Left ventricle myocardium inferior (tissue), 1 donor: ENCODE measurements at regions not wholly inside any gene's neighbourhood (a gene's known extent, or its start where the extent isn't known, plus 50 kb on each side); places are given as distances from the start of the nearest gene placed in this dataset.

Experiments used
- DNase-seq: peaks from one replicate; pipeline ENCODE4 v3.0.0-alpha.2; 2020
- H3K27ac ChIP-seq: fragments of 200-600 bp; replicated peaks from 2 replicates; pipeline ENCODE4 v1.8.0; 2021
- H3K27me3 ChIP-seq: fragments of 200-600 bp; 2 replicates; pipeline ENCODE4 v1.8.0; 2021; ENCODE audit warnings: low read depth
- H3K36me3 ChIP-seq: fragments of 200-600 bp; 2 replicates; pipeline ENCODE4 v1.8.0; 2021
- H3K4me1 ChIP-seq: fragments of 200-600 bp; 2 replicates; pipeline ENCODE4 v1.8.0; 2021
- H3K4me3 ChIP-seq: fragments of 200-600 bp; 2 replicates; pipeline ENCODE4 v1.8.0; 2021; ENCODE audit warnings: mild to moderate bottlenecking, moderate library complexity
- H3K9me3 ChIP-seq: fragments of 200-600 bp; replicated peaks from 2 replicates; pipeline ENCODE4 v1.8.0; 2021
- intact Hi-C: fragments of 100-400 bp; cut with micrococcal nuclease; formaldehyde crosslinking; loops from one replicate; pipeline ENCODE4 v1.11.0; 2022
- TF ChIP-seq, protein P1 (sequence below): fragments of 200-600 bp; IDR thresholded peaks from 2 replicates; pipeline ENCODE4 v1.8.0; 2021; ENCODE audit warnings: antibody characterized with exemption, mild to moderate bottlenecking, borderline replicate concordance
- donor health status: DM: no; HTN: yes; CAD: no; lungs with severe emphysema.

DNA sequence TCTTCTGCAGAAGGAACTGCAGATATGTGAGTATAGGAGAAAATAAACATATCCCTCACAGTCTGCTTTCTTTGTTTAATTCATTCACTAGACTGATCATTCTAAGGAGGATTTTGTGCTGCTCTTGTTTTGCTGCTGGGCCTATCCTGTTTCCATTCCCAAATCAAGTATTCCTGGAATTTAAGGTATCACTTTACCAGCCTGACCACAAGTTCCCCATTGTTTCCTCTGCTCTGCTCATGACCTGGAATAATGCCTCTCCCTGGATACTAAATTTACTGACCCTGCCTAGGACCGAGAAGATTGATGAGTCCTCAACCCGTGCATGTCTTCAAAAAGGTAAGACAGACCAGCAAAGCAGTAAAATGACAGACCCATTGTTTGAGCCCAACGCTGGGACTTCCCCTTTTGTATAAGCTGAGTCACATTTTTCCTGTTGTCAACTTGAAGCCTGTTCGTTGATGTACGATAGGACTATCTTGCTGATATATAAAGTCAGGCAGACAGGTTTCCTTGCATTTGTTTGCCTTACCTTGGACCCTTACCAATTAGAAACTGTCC is 85.5 kb upstream of the TET2 start:
- H3K27ac ChIP-seq: peak overlapping the region; percentile 36
- peaks cover 9% of the 10 kb centered on the region for H3K4me1 ChIP-seq
- no peak overlapping the region for H3K4me3 ChIP-seq
- no peaks in the 10 kb centered on the region for H3K9me3 ChIP-seq
- TF ChIP-seq, protein P1, sequence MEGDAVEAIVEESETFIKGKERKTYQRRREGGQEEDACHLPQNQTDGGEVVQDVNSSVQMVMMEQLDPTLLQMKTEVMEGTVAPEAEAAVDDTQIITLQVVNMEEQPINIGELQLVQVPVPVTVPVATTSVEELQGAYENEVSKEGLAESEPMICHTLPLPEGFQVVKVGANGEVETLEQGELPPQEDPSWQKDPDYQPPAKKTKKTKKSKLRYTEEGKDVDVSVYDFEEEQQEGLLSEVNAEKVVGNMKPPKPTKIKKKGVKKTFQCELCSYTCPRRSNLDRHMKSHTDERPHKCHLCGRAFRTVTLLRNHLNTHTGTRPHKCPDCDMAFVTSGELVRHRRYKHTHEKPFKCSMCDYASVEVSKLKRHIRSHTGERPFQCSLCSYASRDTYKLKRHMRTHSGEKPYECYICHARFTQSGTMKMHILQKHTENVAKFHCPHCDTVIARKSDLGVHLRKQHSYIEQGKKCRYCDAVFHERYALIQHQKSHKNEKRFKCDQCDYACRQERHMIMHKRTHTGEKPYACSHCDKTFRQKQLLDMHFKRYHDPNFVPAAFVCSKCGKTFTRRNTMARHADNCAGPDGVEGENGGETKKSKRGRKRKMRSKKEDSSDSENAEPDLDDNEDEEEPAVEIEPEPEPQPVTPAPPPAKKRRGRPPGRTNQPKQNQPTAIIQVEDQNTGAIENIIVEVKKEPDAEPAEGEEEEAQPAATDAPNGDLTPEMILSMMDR: no peak
- no peak for DNase-seq
- no peaks in the 10 kb centered on the region for H3K36me3 ChIP-seq
- no peaks in the 10 kb centered on the region for H3K27me3 ChIP-seq
- intact Hi-C loops: no loop called here

DNA sequence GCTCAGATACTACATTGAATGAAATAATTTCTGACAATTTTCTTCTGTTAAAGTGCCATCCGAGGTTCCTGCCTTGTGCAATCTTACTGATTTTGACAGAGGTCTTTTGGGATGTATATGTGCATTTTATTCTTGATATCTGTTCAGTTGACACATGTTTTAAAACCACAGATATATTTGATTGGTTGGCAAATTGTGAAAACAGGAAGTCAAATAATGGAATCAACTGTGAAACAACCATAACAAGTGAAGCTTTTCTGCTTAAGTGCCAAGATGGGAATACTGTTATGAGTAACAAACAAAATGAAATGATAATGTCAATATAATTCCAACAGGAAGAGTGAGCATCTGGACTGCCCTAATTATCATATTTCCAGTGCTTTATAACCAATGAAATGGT is 84.9 kb upstream of the TET2 start:
- intact Hi-C loops: no loop called here
- Histone ChIP-seq H3K9me3 (no peaks in the 10 kb centered on the region), H3K36me3 (no peaks in the 10 kb centered on the region), H3K4me1 (peaks cover 9% of the 10 kb centered on the region), H3K4me3 (no peak overlapping the region), H3K27ac (peak overlapping the region; percentile 36), H3K27me3 (no peaks in the 10 kb centered on the region)
- no peak for DNase-seq
- TF ChIP-seq, protein P1: no peak

DNA sequence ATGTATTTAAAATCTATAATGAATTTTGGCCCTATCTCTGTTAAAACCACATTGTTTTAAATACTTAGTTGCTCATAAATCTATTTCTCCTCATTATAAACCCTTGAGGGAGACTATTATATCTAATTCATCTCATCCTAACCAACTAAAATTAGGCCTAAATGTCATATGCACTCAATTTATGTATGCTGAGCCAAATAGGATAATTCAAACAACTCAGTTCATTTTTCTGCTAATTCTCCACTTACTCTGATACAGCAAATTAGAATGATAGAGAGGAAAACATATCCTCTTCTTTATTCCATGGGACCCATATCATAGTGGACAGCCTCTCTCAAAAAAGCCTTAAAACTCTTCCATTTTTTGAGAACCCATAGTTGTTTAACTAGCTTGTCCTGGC is 80.3 kb upstream of the TET2 start:
- DNase-seq: no peak
- Histone ChIP-seq H3K9me3 (no peaks in the 10 kb centered on the region), H3K36me3 (no peaks in the 10 kb centered on the region), H3K27ac (no peak overlapping the region), H3K4me3 (no peak overlapping the region), H3K27me3 (no peaks in the 10 kb centered on the region), H3K4me1 (peaks cover 4% of the 10 kb centered on the region)
- TF ChIP-seq, protein P1: no peak
- intact Hi-C loops: no loop called here

DNA sequence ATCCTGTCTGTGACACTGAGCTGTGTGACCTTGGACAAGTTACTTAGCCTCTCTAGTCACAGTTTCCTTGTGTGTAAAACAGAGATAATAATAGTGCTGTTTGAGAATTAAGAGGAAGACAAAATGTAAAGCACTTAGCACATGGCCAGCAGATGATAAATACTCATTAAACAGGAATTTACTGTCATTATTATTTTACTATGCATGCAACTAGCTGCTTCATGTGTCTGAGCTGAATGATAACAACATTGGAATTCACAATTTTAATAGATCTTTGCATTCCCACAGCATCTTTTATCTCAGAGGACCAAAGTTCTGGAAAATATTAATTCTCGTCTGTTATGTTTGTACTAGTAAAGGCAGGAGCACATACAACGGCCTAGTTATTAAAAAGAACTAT is 79.2 kb upstream of the TET2 start:
- no peak for DNase-seq
- Histone ChIP-seq H3K4me3 (no peak overlapping the region), H3K36me3 (no peaks in the 10 kb centered on the region), H3K4me1 (no peaks in the 10 kb centered on the region), H3K27me3 (no peaks in the 10 kb centered on the region), H3K9me3 (no peaks in the 10 kb centered on the region), H3K27ac (no peak overlapping the region)
- intact Hi-C loops: no loop called here
- TF ChIP-seq, protein P1: no peak

DNA sequence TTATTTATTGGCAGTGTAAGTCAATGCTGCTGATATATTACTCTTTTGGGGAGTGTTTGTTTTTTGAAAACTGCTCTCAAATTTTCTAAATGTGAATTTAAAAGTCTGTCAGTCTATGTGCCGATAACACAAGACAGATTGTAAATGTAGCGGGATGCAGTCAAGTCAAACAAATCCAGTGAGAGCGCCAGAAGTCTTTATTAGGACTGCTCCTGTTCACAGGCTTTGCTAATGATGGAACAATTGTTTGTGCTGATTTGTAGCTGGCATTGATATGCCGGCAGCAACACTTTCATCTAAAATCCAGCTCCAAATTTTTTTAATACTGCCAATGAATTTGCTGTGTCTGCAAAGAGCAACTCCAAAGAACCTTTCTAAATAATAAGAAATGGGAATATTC is 78.7 kb upstream of the TET2 start:
- Histone ChIP-seq H3K4me3 (no peak overlapping the region), H3K27me3 (no peaks in the 10 kb centered on the region), H3K36me3 (no peaks in the 10 kb centered on the region), H3K9me3 (no peaks in the 10 kb centered on the region), H3K4me1 (no peaks in the 10 kb centered on the region), H3K27ac (no peak overlapping the region)
- no peak for DNase-seq
- intact Hi-C loops: no loop called here
- TF ChIP-seq, protein P1: no peak
